H1 (cell line): ENCODE measurements at regions not wholly inside any gene's neighbourhood (a gene's known extent, or its start where the extent isn't known, plus 50 kb on each side); places are given as distances from the start of the nearest gene placed in this dataset.

ENCODE experiments used
- NRF1 ChIP-seq: IDR thresholded peaks from 2 replicates; pipeline ENCODE4 v1.6.1; 2011; ENCODE audit warnings: mild to moderate bottlenecking, low read depth, low read length, improper control_type of control experiment
- TCF12 ChIP-seq: IDR thresholded peaks from 2 replicates; pipeline ENCODE4 v1.6.1; 2011; ENCODE audit warnings: low read depth, mild to moderate bottlenecking, low read length
- TF ChIP-seq, protein P1 (sequence below): IDR thresholded peaks from 2 replicates; pipeline ENCODE4 v1.6.1; 2012; ENCODE audit warnings: inconsistent platforms

- no peak for TF ChIP-seq TCF12
- no peak for TF ChIP-seq NRF1
- TF ChIP-seq, protein P1, sequence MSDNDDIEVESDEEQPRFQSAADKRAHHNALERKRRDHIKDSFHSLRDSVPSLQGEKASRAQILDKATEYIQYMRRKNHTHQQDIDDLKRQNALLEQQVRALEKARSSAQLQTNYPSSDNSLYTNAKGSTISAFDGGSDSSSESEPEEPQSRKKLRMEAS, result no peak
Measured at GRCh38 chr6:139853302-139853992, 479.0 kb upstream of the CITED2 start (continued).
